ENCODE measurements at regions not wholly inside any gene's neighbourhood (a gene's known extent, or its start where the extent isn't known, plus 50 kb on each side); places are given as distances from the start of the nearest gene placed in this dataset.

DNA sequence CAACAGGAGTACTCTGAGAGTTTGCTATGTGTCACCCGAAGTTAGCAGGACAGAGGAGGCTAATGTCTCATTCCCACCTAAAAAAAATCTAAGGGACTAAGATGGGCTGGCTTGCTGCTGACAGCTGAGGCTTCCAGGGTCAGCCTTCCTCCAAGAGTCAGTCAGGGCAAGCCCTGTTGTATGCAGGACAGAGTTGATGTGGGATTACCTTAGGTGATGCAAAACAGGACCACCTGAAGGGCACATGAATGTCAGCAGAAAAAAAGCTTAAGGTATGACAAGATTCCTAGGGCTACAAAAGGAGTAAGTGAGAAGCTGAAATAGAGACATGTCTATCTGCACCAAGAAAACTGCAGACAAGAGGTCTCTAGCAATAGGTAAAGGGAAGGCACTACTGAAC is 151.5 kb downstream of the NHLRC3 start:
- H3K9me2 ChIP-seq (ENCODE audit: insufficient read depth): no peaks in the 10 kb centered on the region
- H3K79me2 ChIP-seq (ENCODE audit: insufficient read depth): no peaks in the 10 kb centered on the region
- no peak overlapping the region for H3K9ac ChIP-seq
- no peak overlapping the region for H3K27ac ChIP-seq
- H3K36me3 ChIP-seq (ENCODE audit: low read depth): no peaks in the 10 kb centered on the region
- no peaks in the 10 kb centered on the region for H3K9me3 ChIP-seq (ENCODE audit: low read depth)
- H3K4me2 ChIP-seq (ENCODE audit: unreplicated experiment): no peak overlapping the region
- H3K4me3 ChIP-seq: no peak overlapping the region
- H3K4me1 ChIP-seq (ENCODE audit: insufficient read depth): no peaks in the 10 kb centered on the region
- DNase-seq: no peak
- no peak overlapping the region for H2AFZ ChIP-seq
- in situ Hi-C loops (cut with MboI): no loop called here
- H3F3A ChIP-seq (ENCODE audit: insufficient read depth): no peaks in the 10 kb centered on the region
- H3K27me3 ChIP-seq (replicated peaks; ENCODE audit: insufficient read depth): no peaks in the 10 kb centered on the region
- WGBS, 2 experiments (ENCODE audit: low coverage in 1 of 2, low lambda C conversion rate in 2 of 2, missing lambda C conversion rate in 2 of 2): 31 to 57% methylated on average over 1 of the region's 1 CpG
- H4K20me1 ChIP-seq (ENCODE audit: insufficient read depth): no peaks in the 10 kb centered on the region
- TF ChIP-seq EZH2 (IDR thresholded peaks at IDR 0.05; ENCODE audit: insufficient read depth, poor library complexity, severe bottlenecking) (no peak), EZH2phosphoT487 (IDR thresholded peaks at IDR 0.05; ENCODE audit: insufficient read depth, low read depth) (no peak)

DNA sequence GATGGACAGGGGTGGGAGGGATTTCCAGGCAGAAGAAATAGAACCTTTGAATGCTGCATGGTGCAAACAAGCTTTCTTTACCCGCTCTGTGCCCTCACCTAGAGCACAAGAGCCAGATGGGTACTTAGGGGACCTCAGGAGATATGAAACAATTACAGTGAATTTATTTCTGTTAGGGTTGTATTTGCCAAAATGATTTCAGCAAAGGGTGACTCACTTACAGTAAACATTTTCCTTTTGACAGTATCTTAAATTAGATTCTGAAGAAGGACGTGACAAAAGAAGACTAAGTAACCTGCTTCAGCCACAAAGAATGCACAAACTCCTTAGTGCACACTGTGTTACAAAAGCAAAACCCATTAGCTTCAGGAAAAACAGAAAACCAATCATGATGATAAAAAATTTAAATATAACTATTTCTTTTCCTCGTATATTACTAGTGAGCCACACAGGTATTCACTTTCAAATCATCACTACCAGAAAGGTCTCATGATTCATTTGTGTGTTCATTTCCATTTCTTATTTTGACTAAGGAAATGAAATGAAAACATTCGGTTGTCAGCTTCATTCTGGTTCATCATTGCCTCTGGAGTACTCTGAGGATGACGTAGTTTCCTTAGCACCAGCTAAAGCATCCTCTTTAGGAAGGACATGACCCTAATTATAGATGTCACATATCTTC is 158.8 kb downstream of the NHLRC3 start:
- in situ Hi-C loops (cut with MboI): no loop called here
- no peak overlapping the region for H3K4me3 ChIP-seq
- no peak overlapping the region for H3K9ac ChIP-seq
- H3K79me2 ChIP-seq (ENCODE audit: insufficient read depth): no peaks in the 10 kb centered on the region
- no peaks in the 10 kb centered on the region for H3K27me3 ChIP-seq (replicated peaks; ENCODE audit: insufficient read depth)
- no peaks in the 10 kb centered on the region for H4K20me1 ChIP-seq (ENCODE audit: insufficient read depth)
- no peak overlapping the region for H3K4me2 ChIP-seq (ENCODE audit: unreplicated experiment)
- no peaks in the 10 kb centered on the region for H3K4me1 ChIP-seq (ENCODE audit: insufficient read depth)
- TF ChIP-seq EZH2phosphoT487 (IDR thresholded peaks at IDR 0.05; ENCODE audit: insufficient read depth, low read depth) (no peak), EZH2 (IDR thresholded peaks at IDR 0.05; ENCODE audit: insufficient read depth, poor library complexity, severe bottlenecking) (no peak)
- WGBS, 2 experiments (ENCODE audit: low coverage in 1 of 2, low lambda C conversion rate in 2 of 2, missing lambda C conversion rate in 2 of 2): 57 to 61% methylated on average over 5 of the region's 5 CpGs
- no peak overlapping the region for H2AFZ ChIP-seq
- H3F3A ChIP-seq (ENCODE audit: insufficient read depth): no peaks in the 10 kb centered on the region
- H3K36me3 ChIP-seq (ENCODE audit: low read depth): no peaks in the 10 kb centered on the region
- H3K9me2 ChIP-seq (ENCODE audit: insufficient read depth): no peaks in the 10 kb centered on the region
- DNase-seq: no peak
- no peak overlapping the region for H3K27ac ChIP-seq
- H3K9me3 ChIP-seq (ENCODE audit: low read depth): no peaks in the 10 kb centered on the region

DNA sequence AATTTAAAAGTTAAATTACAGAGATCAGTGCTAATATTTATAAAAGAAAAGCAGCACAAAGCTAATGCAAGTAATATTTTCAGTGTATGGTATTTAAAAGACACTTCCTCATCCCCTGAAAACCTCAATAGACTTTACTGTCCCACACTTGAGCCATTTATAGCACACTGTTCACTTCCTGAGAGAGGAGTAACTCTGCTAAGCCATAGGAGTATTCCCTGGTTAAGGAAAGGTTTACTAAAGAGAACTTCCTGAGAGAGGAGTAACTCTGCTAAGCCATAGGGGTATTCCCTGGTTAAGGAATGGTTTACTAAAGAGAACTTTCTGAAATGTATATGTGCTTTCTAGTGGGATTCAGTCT is 159.4 kb downstream of the NHLRC3 start:
- no peak for DNase-seq
- in situ Hi-C loops (cut with MboI): no loop called here
- H3K9me2 ChIP-seq (ENCODE audit: insufficient read depth): no peaks in the 10 kb centered on the region
- H3K4me1 ChIP-seq (ENCODE audit: insufficient read depth): no peaks in the 10 kb centered on the region
- no peak overlapping the region for H3K4me3 ChIP-seq
- H3K79me2 ChIP-seq (ENCODE audit: insufficient read depth): no peaks in the 10 kb centered on the region
- no peak overlapping the region for H3K9ac ChIP-seq
- H3K36me3 ChIP-seq (ENCODE audit: low read depth): no peaks in the 10 kb centered on the region
- H3K9me3 ChIP-seq (ENCODE audit: low read depth): no peaks in the 10 kb centered on the region
- H4K20me1 ChIP-seq (ENCODE audit: insufficient read depth): no peaks in the 10 kb centered on the region
- H3K27me3 ChIP-seq (replicated peaks; ENCODE audit: insufficient read depth): no peaks in the 10 kb centered on the region
- H2AFZ ChIP-seq: no peak overlapping the region
- TF ChIP-seq EZH2 (IDR thresholded peaks at IDR 0.05; ENCODE audit: insufficient read depth, poor library complexity, severe bottlenecking) (no peak), EZH2phosphoT487 (IDR thresholded peaks at IDR 0.05; ENCODE audit: insufficient read depth, low read depth) (no peak)
- H3K27ac ChIP-seq: no peak overlapping the region
- no peaks in the 10 kb centered on the region for H3F3A ChIP-seq (ENCODE audit: insufficient read depth)
- H3K4me2 ChIP-seq (ENCODE audit: unreplicated experiment): no peak overlapping the region

DNA sequence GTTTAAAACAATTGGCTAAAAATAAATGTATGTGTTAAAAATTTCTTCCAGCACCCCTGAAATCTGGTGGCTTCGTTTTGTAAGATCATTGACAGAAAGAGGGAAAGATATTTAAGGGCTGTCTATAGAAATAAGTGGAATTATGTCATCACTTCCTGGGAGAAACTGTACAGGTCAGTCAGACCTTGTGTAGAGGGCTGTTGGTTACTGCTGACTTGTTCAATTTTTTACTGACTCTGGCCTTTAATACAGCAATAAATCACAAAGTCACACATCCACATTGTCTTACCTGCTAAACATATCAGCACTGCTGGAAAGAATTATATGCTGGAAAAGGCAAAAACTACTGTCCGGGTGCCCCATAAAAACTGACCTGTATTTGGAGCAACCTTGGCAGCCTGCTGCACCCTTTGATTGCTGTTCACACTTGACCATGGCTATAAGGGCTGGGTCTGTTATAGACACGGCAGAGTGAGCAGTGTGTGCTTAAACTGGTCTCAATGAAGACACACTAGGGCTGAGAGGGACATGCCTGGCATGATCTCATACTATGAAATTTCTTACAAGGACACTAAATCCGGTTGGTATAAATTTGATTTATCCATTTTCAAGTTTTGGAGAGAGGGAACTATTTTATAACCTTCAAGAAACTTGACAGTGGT is 162.1 kb downstream of the NHLRC3 start:
- no peaks in the 10 kb centered on the region for H3K9me3 ChIP-seq (ENCODE audit: low read depth)
- no peaks in the 10 kb centered on the region for H3K27me3 ChIP-seq (replicated peaks; ENCODE audit: insufficient read depth)
- in situ Hi-C loops (cut with MboI): no loop called here
- no peaks in the 10 kb centered on the region for H3F3A ChIP-seq (ENCODE audit: insufficient read depth)
- H3K9me2 ChIP-seq (ENCODE audit: insufficient read depth): no peaks in the 10 kb centered on the region
- no peak overlapping the region for H2AFZ ChIP-seq
- H3K9ac ChIP-seq: no peak overlapping the region
- H3K36me3 ChIP-seq (ENCODE audit: low read depth): no peaks in the 10 kb centered on the region
- DNase-seq: no peak
- no peak overlapping the region for H3K27ac ChIP-seq
- TF ChIP-seq EZH2phosphoT487 (IDR thresholded peaks at IDR 0.05; ENCODE audit: insufficient read depth, low read depth) (no peak), EZH2 (IDR thresholded peaks at IDR 0.05; ENCODE audit: insufficient read depth, poor library complexity, severe bottlenecking) (no peak)
- 46 to 53% methylated on average over 4 of the region's 4 CpGs for whole genome bisulfite sequencing, 2 experiments (ENCODE audit: low coverage in 1 of 2, low lambda C conversion rate in 2 of 2, missing lambda C conversion rate in 2 of 2)
- H3K4me1 ChIP-seq (ENCODE audit: insufficient read depth): no peaks in the 10 kb centered on the region
- no peak overlapping the region for H3K4me2 ChIP-seq (ENCODE audit: unreplicated experiment)
- no peaks in the 10 kb centered on the region for H3K79me2 ChIP-seq (ENCODE audit: insufficient read depth)
- H3K4me3 ChIP-seq: no peak overlapping the region
- H4K20me1 ChIP-seq (ENCODE audit: insufficient read depth): no peaks in the 10 kb centered on the region
